ENCODE measurements at regions not wholly inside any gene's neighbourhood (a gene's known extent, or its start where the extent isn't known, plus 50 kb on each side); places are given as distances from the start of the nearest gene placed in this dataset.
A peak's percentile ranks its signal among the peaks of the same experiment; 100 is the strongest.

GRCh38 chr11:116507849-116508695, 264.7 kb downstream of the BUD13 start:
- DNase-seq (ENCODE audit: low read depth in 2 of 3, low spot score in 2 of 3): no peak

GRCh38 chr11:116507016-116507415, 265.8 kb downstream of the BUD13 start:
- no peak for DNase-seq (ENCODE audit: low read depth in 2 of 3, low spot score in 2 of 3)

- DNase-seq (ENCODE audit: low read depth in 2 of 3, low spot score in 2 of 3): no peak
Observed at GRCh38 chr11:116506263-116506825, 266.4 kb downstream of the BUD13 start.

- no peak for DNase-seq (ENCODE audit: low read depth in 2 of 3, low spot score in 2 of 3)
Observed at GRCh38 chr11:116505298-116506262, 267.2 kb downstream of the BUD13 start.

GRCh38 chr11:116504541-116505297, 268.1 kb downstream of the BUD13 start:
- DNase-seq (ENCODE audit: low read depth in 2 of 3, low spot score in 2 of 3): no peak

GRCh38 chr11:116503216-116504160, 269.3 kb downstream of the BUD13 start:
- no peak for DNase-seq (ENCODE audit: low read depth in 2 of 3, low spot score in 2 of 3)

GRCh38 chr11:116502641-116503061, 270.1 kb downstream of the BUD13 start:
- no peak for DNase-seq (ENCODE audit: low read depth in 2 of 3, low spot score in 2 of 3)

- no peak for DNase-seq (ENCODE audit: low read depth in 2 of 3, low spot score in 2 of 3)
Observed at GRCh38 chr11:116501728-116502127, 271.1 kb downstream of the BUD13 start.

- DNase-seq (ENCODE audit: low read depth in 2 of 3, low spot score in 2 of 3): no peak
Observed at GRCh38 chr11:116500947-116501602, 271.7 kb downstream of the BUD13 start.

- no peak for DNase-seq (ENCODE audit: low read depth in 2 of 3, low spot score in 2 of 3)
Observed at GRCh38 chr11:116500026-116500946, 272.5 kb downstream of the BUD13 start.

GRCh38 chr11:116499396-116500003, 273.3 kb downstream of the BUD13 start:
- DNase-seq (ENCODE audit: low read depth in 2 of 3, low spot score in 2 of 3): peak; percentile 19 to 64 (median 23)

- DNase-seq (ENCODE audit: low read depth in 2 of 3, low spot score in 2 of 3): no peak
Observed at GRCh38 chr11:116498161-116498560, 274.6 kb downstream of the BUD13 start.

- DNase-seq (ENCODE audit: low read depth in 2 of 3, low spot score in 2 of 3): no peak
Observed at GRCh38 chr11:116492600-116492999, 280.2 kb downstream of the BUD13 start.

- DNase-seq (ENCODE audit: low read depth in 2 of 3, low spot score in 2 of 3): no peak
Observed at GRCh38 chr11:116488836-116489389, 283.9 kb downstream of the BUD13 start.

GRCh38 chr11:116485425-116485824, 287.4 kb downstream of the BUD13 start:
- no peak for DNase-seq (ENCODE audit: low read depth in 2 of 3, low spot score in 2 of 3)

- DNase-seq (ENCODE audit: low read depth in 2 of 3, low spot score in 2 of 3): no peak
Observed at GRCh38 chr11:116482716-116483115, 290.1 kb downstream of the BUD13 start.

- no peak for DNase-seq (ENCODE audit: low read depth in 2 of 3, low spot score in 2 of 3)
Observed at GRCh38 chr11:116481126-116481675, 291.6 kb downstream of the BUD13 start.

Data from activated CD8-positive, alpha-beta memory T cell treated with anti-CD3 and anti-CD28 coated beads for 48 hours (primary cell).